ENCODE measurements at regions not wholly inside any gene's neighbourhood (a gene's known extent, or its start where the extent isn't known, plus 50 kb on each side); places are given as distances from the start of the nearest gene placed in this dataset.

DNA sequence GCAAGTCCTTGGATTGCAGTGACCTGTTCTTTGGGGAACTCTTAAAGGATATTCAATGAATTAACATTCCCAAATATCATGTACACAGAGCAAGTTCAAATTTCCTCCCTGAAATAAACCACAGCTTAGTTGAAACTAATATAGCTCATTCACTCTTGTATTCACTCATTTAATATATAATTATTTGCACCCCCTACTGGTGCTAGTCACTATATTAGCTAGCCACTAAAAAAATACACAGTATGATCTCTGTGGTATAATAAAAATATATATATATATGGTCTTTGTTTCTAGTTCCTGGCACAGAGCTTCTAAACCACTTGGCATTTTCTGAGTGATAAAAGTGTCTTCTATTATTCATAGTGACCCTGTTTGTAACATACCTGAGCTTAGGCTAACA is 177.3 kb upstream of the LYPLAL1 start (continued):
- TF ChIP-seq, protein P1, sequence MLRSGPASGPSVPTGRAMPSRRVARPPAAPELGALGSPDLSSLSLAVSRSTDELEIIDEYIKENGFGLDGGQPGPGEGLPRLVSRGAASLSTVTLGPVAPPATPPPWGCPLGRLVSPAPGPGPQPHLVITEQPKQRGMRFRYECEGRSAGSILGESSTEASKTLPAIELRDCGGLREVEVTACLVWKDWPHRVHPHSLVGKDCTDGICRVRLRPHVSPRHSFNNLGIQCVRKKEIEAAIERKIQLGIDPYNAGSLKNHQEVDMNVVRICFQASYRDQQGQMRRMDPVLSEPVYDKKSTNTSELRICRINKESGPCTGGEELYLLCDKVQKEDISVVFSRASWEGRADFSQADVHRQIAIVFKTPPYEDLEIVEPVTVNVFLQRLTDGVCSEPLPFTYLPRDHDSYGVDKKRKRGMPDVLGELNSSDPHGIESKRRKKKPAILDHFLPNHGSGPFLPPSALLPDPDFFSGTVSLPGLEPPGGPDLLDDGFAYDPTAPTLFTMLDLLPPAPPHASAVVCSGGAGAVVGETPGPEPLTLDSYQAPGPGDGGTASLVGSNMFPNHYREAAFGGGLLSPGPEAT (IDR thresholded peaks at IDR 0.05; ENCODE audit: low read depth): no peak
- TF ChIP-seq, protein P2, sequence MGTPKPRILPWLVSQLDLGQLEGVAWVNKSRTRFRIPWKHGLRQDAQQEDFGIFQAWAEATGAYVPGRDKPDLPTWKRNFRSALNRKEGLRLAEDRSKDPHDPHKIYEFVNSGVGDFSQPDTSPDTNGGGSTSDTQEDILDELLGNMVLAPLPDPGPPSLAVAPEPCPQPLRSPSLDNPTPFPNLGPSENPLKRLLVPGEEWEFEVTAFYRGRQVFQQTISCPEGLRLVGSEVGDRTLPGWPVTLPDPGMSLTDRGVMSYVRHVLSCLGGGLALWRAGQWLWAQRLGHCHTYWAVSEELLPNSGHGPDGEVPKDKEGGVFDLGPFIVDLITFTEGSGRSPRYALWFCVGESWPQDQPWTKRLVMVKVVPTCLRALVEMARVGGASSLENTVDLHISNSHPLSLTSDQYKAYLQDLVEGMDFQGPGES (IDR thresholded peaks at IDR 0.05): no peak
- no peak for TF ChIP-seq SUZ12 (IDR thresholded peaks at IDR 0.05; ENCODE audit: unreplicated experiment)

DNA sequence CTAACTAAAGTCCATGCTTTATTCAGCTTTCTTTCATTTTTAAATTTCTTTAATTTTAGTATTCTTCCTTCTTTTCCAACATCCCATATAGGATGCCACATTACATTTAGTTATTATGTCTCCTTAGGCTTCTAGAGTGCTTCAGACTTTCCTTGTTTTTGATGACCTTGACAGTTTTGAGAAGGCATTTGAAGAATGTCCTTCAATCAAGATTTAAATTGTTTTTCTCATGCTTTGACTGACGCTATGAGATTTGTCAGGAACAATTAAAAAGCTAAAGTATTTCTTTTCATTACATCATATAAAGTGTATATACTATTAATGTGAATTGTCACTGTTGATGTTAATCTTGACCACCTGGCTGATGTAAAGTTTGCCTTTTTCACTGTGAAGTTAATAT is 173.7 kb upstream of the LYPLAL1 start:
- POLR2A ChIA-PET: no interaction called here
- 65% methylated on average over 1 of the region's 1 CpG for WGBS (ENCODE audit: insufficient coverage, insufficient replicate concordance, low lambda C conversion rate, missing lambda C conversion rate)
- no peaks in the 10 kb centered on the region for H3K27me3 ChIP-seq (replicated peaks in 1 of 2; ENCODE audit: control insufficient read depth in 2 of 2, insufficient read depth in 2 of 2, low read length in 1 of 2)
- CTCF ChIA-PET: interaction anchor here (1.0 kb wide), 1 partner anchor 417 kb away, joined by 3 read pairs; no protein-coding TSS in a partner anchor
- no peaks in the 10 kb centered on the region for H3K36me3 ChIP-seq (ENCODE audit: control insufficient read depth in 2 of 2, insufficient read depth in 2 of 2, low read length in 1 of 2)
- H4K20me1 ChIP-seq (ENCODE audit: control insufficient read depth, insufficient read depth): no peaks in the 10 kb centered on the region
- in situ Hi-C loops (cut with MboI) (no loop called here), intact Hi-C loops (cut with micrococcal nuclease; ENCODE audit: unreplicated experiment) (no loop called here)
- no peak for FAIRE-seq
- RAD21 ChIA-PET (ENCODE audit: unreplicated experiment): no interaction called here
- H3K9me3 ChIP-seq (replicated peaks; ENCODE audit: control insufficient read depth, insufficient read depth, low read length): no peaks in the 10 kb centered on the region
- DNase-seq (ENCODE audit: low read depth, low spot score): no peak
- H3K9ac ChIP-seq (ENCODE audit: control insufficient read depth, insufficient read depth, low read length): no peak overlapping the region
- ATAC-seq: no peak
- no TSS peak for BruUV-seq (replicated peaks)
- H3K4me3 ChIP-seq: no peak overlapping the region
- H3K79me2 ChIP-seq (ENCODE audit: control insufficient read depth, insufficient read depth, low read length): no peaks in the 10 kb centered on the region
- SMC1A ChIA-PET (ENCODE audit: uncharacterized antibody, unreplicated experiment): no interaction called here
- no peak overlapping the region for H3K27ac ChIP-seq (ENCODE audit: control insufficient read depth, insufficient read depth)
- H3K4me2 ChIP-seq (ENCODE audit: control insufficient read depth, insufficient read depth): no peak overlapping the region
- H2AFZ ChIP-seq (ENCODE audit: control insufficient read depth, low read depth, low read length): no peak overlapping the region
- H3K4me1 ChIP-seq (ENCODE audit: control insufficient read depth, insufficient read depth, low read length): no peaks in the 10 kb centered on the region
- TF ChIP-seq ZNF24 (IDR thresholded peaks at IDR 0.05) (no peak), HDAC2 (IDR thresholded peaks at IDR 0.05) (no peak), SMARCA5 (IDR thresholded peaks at IDR 0.05) (no peak), ZNF207 (IDR thresholded peaks at IDR 0.05; ENCODE audit: borderline replicate concordance) (no peak), RFX5 (IDR thresholded peaks at IDR 0.05; ENCODE audit: low read depth, low read length) (no peak), NR2F1 (conservative IDR thresholded peaks at IDR 0.05) (no peak), EED (IDR thresholded peaks at IDR 0.05; ENCODE audit: low read depth) (no peak), ZZZ3 (IDR thresholded peaks at IDR 0.05; ENCODE audit: control insufficient read depth, insufficient read length, low read depth) (no peak), SP1 (IDR thresholded peaks at IDR 0.05; ENCODE audit: low read depth, low read length) (no peak)
- TF ChIP-seq, protein P3, sequence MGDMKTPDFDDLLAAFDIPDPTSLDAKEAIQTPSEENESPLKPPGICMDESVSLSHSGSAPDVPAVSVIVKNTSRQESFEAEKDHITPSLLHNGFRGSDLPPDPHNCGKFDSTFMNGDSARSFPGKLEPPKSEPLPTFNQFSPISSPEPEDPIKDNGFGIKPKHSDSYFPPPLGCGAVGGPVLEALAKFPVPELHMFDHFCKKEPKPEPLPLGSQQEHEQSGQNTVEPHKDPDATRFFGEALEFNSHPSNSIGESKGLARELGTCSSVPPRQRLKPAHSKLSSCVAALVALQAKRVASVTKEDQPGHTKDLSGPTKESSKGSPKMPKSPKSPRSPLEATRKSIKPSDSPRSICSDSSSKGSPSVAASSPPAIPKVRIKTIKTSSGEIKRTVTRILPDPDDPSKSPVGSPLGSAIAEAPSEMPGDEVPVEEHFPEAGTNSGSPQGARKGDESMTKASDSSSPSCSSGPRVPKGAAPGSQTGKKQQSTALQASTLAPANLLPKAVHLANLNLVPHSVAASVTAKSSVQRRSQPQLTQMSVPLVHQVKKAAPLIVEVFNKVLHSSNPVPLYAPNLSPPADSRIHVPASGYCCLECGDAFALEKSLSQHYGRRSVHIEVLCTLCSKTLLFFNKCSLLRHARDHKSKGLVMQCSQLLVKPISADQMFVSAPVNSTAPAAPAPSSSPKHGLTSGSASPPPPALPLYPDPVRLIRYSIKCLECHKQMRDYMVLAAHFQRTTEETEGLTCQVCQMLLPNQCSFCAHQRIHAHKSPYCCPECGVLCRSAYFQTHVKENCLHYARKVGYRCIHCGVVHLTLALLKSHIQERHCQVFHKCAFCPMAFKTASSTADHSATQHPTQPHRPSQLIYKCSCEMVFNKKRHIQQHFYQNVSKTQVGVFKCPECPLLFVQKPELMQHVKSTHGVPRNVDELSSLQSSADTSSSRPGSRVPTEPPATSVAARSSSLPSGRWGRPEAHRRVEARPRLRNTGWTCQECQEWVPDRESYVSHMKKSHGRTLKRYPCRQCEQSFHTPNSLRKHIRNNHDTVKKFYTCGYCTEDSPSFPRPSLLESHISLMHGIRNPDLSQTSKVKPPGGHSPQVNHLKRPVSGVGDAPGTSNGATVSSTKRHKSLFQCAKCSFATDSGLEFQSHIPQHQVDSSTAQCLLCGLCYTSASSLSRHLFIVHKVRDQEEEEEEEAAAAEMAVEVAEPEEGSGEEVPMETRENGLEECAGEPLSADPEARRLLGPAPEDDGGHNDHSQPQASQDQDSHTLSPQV (IDR thresholded peaks at IDR 0.05): no peak
- TF ChIP-seq, protein P4, sequence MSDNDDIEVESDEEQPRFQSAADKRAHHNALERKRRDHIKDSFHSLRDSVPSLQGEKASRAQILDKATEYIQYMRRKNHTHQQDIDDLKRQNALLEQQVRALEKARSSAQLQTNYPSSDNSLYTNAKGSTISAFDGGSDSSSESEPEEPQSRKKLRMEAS (IDR thresholded peaks at IDR 0.05; ENCODE audit: low read depth, low read length): no peak
- TF ChIP-seq, protein P5, sequence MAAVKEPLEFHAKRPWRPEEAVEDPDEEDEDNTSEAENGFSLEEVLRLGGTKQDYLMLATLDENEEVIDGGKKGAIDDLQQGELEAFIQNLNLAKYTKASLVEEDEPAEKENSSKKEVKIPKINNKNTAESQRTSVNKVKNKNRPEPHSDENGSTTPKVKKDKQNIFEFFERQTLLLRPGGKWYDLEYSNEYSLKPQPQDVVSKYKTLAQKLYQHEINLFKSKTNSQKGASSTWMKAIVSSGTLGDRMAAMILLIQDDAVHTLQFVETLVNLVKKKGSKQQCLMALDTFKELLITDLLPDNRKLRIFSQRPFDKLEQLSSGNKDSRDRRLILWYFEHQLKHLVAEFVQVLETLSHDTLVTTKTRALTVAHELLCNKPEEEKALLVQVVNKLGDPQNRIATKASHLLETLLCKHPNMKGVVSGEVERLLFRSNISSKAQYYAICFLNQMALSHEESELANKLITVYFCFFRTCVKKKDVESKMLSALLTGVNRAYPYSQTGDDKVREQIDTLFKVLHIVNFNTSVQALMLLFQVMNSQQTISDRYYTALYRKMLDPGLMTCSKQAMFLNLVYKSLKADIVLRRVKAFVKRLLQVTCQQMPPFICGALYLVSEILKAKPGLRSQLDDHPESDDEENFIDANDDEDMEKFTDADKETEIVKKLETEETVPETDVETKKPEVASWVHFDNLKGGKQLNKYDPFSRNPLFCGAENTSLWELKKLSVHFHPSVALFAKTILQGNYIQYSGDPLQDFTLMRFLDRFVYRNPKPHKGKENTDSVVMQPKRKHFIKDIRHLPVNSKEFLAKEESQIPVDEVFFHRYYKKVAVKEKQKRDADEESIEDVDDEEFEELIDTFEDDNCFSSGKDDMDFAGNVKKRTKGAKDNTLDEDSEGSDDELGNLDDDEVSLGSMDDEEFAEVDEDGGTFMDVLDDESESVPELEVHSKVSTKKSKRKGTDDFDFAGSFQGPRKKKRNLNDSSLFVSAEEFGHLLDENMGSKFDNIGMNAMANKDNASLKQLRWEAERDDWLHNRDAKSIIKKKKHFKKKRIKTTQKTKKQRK (IDR thresholded peaks at IDR 0.05; ENCODE audit: low read depth, low read length): no peak

All from GM12878 (cell line).